ENCODE measurements at regions not wholly inside any gene's neighbourhood (a gene's known extent, or its start where the extent isn't known, plus 50 kb on each side); places are given as distances from the start of the nearest gene placed in this dataset.

GRCh38 chr2:236446521-236446920 lies 123.1 kb upstream of the ACKR3 start:
- TF ChIP-seq CTCF (IDR thresholded peaks at IDR 0.05) (no peak), POLR2A (IDR thresholded peaks at IDR 0.05) (no peak)

Data from uterus (tissue), 2 donors.